ENCODE measurements at regions not wholly inside any gene's neighbourhood (a gene's known extent, or its start where the extent isn't known, plus 50 kb on each side); places are given as distances from the start of the nearest gene placed in this dataset.
"Not testable (repeated sequence)": the region's sequence is repeated elsewhere in the genome, so short reads cannot be mapped to it uniquely, and the experiment has no call there.

DNA sequence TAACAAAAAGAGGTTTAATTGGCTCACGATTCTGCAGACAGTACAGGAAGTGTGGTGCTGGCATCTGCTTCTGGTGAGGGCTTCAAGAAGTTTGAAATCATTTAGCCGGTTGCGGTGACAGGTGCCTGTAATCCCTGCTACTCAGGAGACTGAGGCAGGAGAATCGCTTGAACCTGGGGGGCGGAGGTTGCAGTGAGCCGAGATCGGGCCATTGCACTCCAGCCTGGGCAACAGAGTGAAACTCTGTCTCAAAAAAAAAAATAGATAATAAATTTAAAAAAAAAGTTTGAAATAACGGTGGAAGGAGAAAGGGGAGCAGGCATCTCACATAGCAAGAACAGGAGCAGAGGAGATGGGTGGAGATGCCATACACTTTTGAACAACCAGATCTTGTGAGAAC, 71.9 kb upstream of the TPTE start:
- TF ChIP-seq, protein P1, sequence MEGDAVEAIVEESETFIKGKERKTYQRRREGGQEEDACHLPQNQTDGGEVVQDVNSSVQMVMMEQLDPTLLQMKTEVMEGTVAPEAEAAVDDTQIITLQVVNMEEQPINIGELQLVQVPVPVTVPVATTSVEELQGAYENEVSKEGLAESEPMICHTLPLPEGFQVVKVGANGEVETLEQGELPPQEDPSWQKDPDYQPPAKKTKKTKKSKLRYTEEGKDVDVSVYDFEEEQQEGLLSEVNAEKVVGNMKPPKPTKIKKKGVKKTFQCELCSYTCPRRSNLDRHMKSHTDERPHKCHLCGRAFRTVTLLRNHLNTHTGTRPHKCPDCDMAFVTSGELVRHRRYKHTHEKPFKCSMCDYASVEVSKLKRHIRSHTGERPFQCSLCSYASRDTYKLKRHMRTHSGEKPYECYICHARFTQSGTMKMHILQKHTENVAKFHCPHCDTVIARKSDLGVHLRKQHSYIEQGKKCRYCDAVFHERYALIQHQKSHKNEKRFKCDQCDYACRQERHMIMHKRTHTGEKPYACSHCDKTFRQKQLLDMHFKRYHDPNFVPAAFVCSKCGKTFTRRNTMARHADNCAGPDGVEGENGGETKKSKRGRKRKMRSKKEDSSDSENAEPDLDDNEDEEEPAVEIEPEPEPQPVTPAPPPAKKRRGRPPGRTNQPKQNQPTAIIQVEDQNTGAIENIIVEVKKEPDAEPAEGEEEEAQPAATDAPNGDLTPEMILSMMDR (IDR thresholded peaks at IDR 0.05): not testable (repeated sequence)
- not testable (repeated sequence) for TF ChIP-seq POLR2A (IDR thresholded peaks at IDR 0.05)

Data from testis (tissue), 2 donors.